ENCODE measurements at regions not wholly inside any gene's neighbourhood (a gene's known extent, or its start where the extent isn't known, plus 50 kb on each side); places are given as distances from the start of the nearest gene placed in this dataset.

DNA sequence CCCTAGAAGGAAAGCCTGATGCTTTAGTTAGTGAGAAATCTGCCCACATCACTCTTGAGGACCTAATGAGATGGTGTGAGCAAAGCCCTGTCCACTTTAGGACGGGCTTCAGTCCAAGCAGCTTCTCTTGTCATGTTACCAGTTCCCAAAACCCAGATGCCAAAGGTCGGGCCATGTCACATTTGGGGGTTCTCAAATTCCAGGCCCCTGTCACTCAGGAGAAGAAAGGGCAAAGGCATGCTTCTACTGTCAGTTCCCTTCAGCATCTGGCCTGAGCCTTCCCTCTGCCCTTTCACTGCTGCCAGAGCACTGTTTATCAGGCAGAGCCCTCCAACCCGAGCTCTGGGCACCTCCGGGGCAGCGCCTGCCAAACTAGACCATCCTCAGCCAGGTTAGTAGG lies 556.0 kb downstream of the BNC2 start:
- TF ChIP-seq, protein P1, sequence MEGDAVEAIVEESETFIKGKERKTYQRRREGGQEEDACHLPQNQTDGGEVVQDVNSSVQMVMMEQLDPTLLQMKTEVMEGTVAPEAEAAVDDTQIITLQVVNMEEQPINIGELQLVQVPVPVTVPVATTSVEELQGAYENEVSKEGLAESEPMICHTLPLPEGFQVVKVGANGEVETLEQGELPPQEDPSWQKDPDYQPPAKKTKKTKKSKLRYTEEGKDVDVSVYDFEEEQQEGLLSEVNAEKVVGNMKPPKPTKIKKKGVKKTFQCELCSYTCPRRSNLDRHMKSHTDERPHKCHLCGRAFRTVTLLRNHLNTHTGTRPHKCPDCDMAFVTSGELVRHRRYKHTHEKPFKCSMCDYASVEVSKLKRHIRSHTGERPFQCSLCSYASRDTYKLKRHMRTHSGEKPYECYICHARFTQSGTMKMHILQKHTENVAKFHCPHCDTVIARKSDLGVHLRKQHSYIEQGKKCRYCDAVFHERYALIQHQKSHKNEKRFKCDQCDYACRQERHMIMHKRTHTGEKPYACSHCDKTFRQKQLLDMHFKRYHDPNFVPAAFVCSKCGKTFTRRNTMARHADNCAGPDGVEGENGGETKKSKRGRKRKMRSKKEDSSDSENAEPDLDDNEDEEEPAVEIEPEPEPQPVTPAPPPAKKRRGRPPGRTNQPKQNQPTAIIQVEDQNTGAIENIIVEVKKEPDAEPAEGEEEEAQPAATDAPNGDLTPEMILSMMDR (IDR thresholded peaks at IDR 0.05; ENCODE audit: low read length) = no peak
- TF ChIP-seq EZH2 (IDR thresholded peaks at IDR 0.05; ENCODE audit: borderline replicate concordance, low read length) = no peak

Measured in OCI-LY1 (cell line).